ENCODE measurements at regions not wholly inside any gene's neighbourhood (a gene's known extent, or its start where the extent isn't known, plus 50 kb on each side); places are given as distances from the start of the nearest gene placed in this dataset.
"Not testable (repeated sequence)": the region's sequence is repeated elsewhere in the genome, so short reads cannot be mapped to it uniquely, and the experiment has no call there.

- ATAC-seq: no peak
These were observed 343.8 kb upstream of the CHD1 start for GRCh38 chr5:99272576-99272975.

- ATAC-seq: no peak
These were observed 330.0 kb upstream of the CHD1 start for GRCh38 chr5:99258819-99259218.

GRCh38 chr5:99248066-99248465, 319.3 kb upstream of the CHD1 start:
- ATAC-seq: no peak

GRCh38 chr5:99247346-99247745, 318.5 kb upstream of the CHD1 start:
- no peak for ATAC-seq

GRCh38 chr5:99243111-99243510, 314.3 kb upstream of the CHD1 start:
- no peak for ATAC-seq

GRCh38 chr5:99239826-99240360, 311.1 kb upstream of the CHD1 start:
- ATAC-seq: no peak

GRCh38 chr5:99191206-99191745, 262.5 kb upstream of the CHD1 start:
- no peak for ATAC-seq

GRCh38 chr5:99187611-99188010, 258.8 kb upstream of the CHD1 start:
- ATAC-seq: peak; percentile 25 to 27

GRCh38 chr5:99179206-99179605, 250.4 kb upstream of the CHD1 start:
- ATAC-seq: no peak

GRCh38 chr5:99177796-99178195, 249.0 kb upstream of the CHD1 start:
- no peak for ATAC-seq

GRCh38 chr5:99176186-99176585, 247.4 kb upstream of the CHD1 start:
- no peak for ATAC-seq

- no peak for ATAC-seq
These were observed 240.5 kb upstream of the CHD1 start for GRCh38 chr5:99169309-99169708.

GRCh38 chr5:99161538-99161937, 232.7 kb upstream of the CHD1 start:
- not testable (repeated sequence) for ATAC-seq

- no peak for ATAC-seq
These were observed 227.9 kb upstream of the CHD1 start for GRCh38 chr5:99156688-99157087.

GRCh38 chr5:99143283-99143795, 214.5 kb upstream of the CHD1 start:
- not testable (repeated sequence) for ATAC-seq

- ATAC-seq: no peak
These were observed 212.8 kb upstream of the CHD1 start for GRCh38 chr5:99141534-99142128.

GRCh38 chr5:99138911-99139310, 210.1 kb upstream of the CHD1 start:
- no peak for ATAC-seq

GRCh38 chr5:99133921-99134320, 205.1 kb upstream of the CHD1 start:
- ATAC-seq: no peak

GRCh38 chr5:99129768-99130501, 201.1 kb upstream of the CHD1 start:
- no peak for ATAC-seq

GRCh38 chr5:99122976-99123375, 194.2 kb upstream of the CHD1 start:
- no peak for ATAC-seq

- ATAC-seq: no peak
These were observed 190.5 kb upstream of the CHD1 start for GRCh38 chr5:99119326-99119725.

GRCh38 chr5:99116526-99116925, 187.7 kb upstream of the CHD1 start:
- no peak for ATAC-seq

GRCh38 chr5:99109894-99110293, 181.1 kb upstream of the CHD1 start:
- ATAC-seq: no peak

GRCh38 chr5:99105216-99105615, 176.4 kb upstream of the CHD1 start:
- ATAC-seq: no peak

Data from activated CD4-positive, CD25-positive, alpha-beta regulatory T cell treated with anti-CD3 and anti-CD28 coated beads, Interleukin-2, amount 50 U/mL, for 24 hours (primary cell).